ENCODE measurements at regions not wholly inside any gene's neighbourhood (a gene's known extent, or its start where the extent isn't known, plus 50 kb on each side); places are given as distances from the start of the nearest gene placed in this dataset.

- no peak overlapping the region for H3K4me2 ChIP-seq
- H4K20me1 ChIP-seq (ENCODE audit: insufficient read depth), result no peaks in the 10 kb centered on the region
- H3K27me3 ChIP-seq (ENCODE audit: insufficient read depth, low read depth), result no peaks in the 10 kb centered on the region
- BruUV-seq (replicated peaks), result no TSS peak
- no peaks in the 10 kb centered on the region for H3F3A ChIP-seq (ENCODE audit: insufficient read depth, low read depth)
- no peaks in the 10 kb centered on the region for H3K36me3 ChIP-seq (ENCODE audit: low read depth)
- no peaks in the 10 kb centered on the region for H3K9me2 ChIP-seq (ENCODE audit: insufficient read depth)
- intact Hi-C loops (cut with micrococcal nuclease; ENCODE audit: unreplicated experiment), result no loop called here
- DNase-seq, result no peak
- no peak overlapping the region for H2AFZ ChIP-seq
- POLR2A ChIA-PET (ENCODE audit: unreplicated experiment), result no interaction called here
- no peak overlapping the region for H3K4me3 ChIP-seq
- CTCF ChIA-PET, result interaction anchor here (0.7 kb wide), 1 partner anchor 259 kb away, joined by 5 read pairs; no protein-coding TSS in a partner anchor
- H3K27ac ChIP-seq, result no peak overlapping the region
- no peaks in the 10 kb centered on the region for H3K9me3 ChIP-seq (ENCODE audit: insufficient read depth, low read depth)
- H3K79me2 ChIP-seq (ENCODE audit: low read depth), result no peaks in the 10 kb centered on the region
- H3K4me1 ChIP-seq (replicated peaks; ENCODE audit: insufficient read depth), result peaks cover 11% of the 10 kb centered on the region
- no peak for TF ChIP-seq EZH2 (IDR thresholded peaks at IDR 0.05; ENCODE audit: low read depth)
- no peak for TF ChIP-seq CTCF (conservative IDR thresholded peaks at IDR 0.05)
Observed at GRCh38 chr6:134626086-134626485, 308.2 kb upstream of the SGK1 start.

DNA sequence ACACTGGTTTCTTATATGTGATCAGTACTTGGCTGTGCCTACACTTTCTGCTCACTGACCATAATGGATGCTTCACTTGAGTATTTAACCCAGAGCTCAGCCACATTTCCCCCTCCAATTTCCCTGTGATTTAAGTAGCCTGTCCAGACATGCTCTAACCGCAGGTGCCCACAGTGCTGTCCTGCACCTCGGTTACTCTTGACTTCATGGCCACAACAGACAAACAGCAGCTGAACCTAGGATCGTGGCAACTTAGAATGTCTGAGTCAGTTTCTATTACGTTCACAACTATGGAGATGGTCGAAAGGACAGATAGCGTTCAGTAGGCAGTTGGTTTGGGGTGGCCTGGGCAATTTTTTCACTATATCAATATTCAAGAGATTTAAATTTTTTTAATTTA lies 306.9 kb upstream of the SGK1 start:
- POLR2A ChIA-PET (ENCODE audit: unreplicated experiment), result no interaction called here
- Histone ChIP-seq H2AFZ (no peak overlapping the region), H3K36me3 (ENCODE audit: low read depth) (no peaks in the 10 kb centered on the region), H3K27ac (no peak overlapping the region), H3K9me3 (ENCODE audit: insufficient read depth, low read depth) (no peaks in the 10 kb centered on the region), H4K20me1 (ENCODE audit: insufficient read depth) (no peaks in the 10 kb centered on the region), H3K79me2 (ENCODE audit: low read depth) (no peaks in the 10 kb centered on the region), H3K4me1 (replicated peaks; ENCODE audit: insufficient read depth) (peaks cover 11% of the 10 kb centered on the region), H3F3A (ENCODE audit: insufficient read depth, low read depth) (no peaks in the 10 kb centered on the region), H3K4me3 (no peak overlapping the region), H3K9me2 (ENCODE audit: insufficient read depth) (no peaks in the 10 kb centered on the region), H3K4me2 (no peak overlapping the region), H3K27me3 (ENCODE audit: insufficient read depth, low read depth) (no peaks in the 10 kb centered on the region)
- BruUV-seq (replicated peaks), result no TSS peak
- CTCF ChIA-PET, result no interaction called here
- DNase-seq, result no peak
- TF ChIP-seq EZH2 (IDR thresholded peaks at IDR 0.05; ENCODE audit: low read depth), result no peak
- TF ChIP-seq CTCF (conservative IDR thresholded peaks at IDR 0.05), result no peak
- intact Hi-C loops (cut with micrococcal nuclease; ENCODE audit: unreplicated experiment), result no loop called here

DNA sequence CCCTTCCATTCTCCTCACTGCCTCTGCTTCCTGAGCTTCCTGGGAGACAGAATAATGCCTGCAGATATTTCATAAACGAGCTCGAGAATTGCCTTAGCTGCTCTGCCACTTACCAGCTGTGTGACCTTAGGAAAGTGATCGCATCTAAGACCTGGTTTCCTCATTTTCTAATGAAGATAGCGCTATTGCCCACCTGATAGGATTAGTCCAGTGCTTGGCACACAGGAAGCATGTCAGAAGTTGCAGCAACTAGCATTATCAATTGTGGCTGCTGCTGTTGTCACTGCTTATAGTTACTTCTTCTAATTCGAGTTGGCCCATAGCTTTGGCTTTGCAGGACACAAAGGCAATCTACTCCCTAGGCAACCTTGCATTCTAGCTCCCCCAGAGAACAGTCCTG lies 305.5 kb upstream of the SGK1 start:
- no peak for TF ChIP-seq CTCF (conservative IDR thresholded peaks at IDR 0.05)
- no peak for TF ChIP-seq EZH2 (IDR thresholded peaks at IDR 0.05; ENCODE audit: low read depth)
- Histone ChIP-seq H3F3A (ENCODE audit: insufficient read depth, low read depth) (no peaks in the 10 kb centered on the region), H3K27me3 (ENCODE audit: insufficient read depth, low read depth) (no peaks in the 10 kb centered on the region), H3K36me3 (ENCODE audit: low read depth) (no peaks in the 10 kb centered on the region), H3K4me3 (no peak overlapping the region), H3K27ac (no peak overlapping the region), H3K4me1 (replicated peaks; ENCODE audit: insufficient read depth) (peaks cover 11% of the 10 kb centered on the region), H2AFZ (no peak overlapping the region), H3K9me3 (ENCODE audit: insufficient read depth, low read depth) (no peaks in the 10 kb centered on the region), H3K4me2 (no peak overlapping the region), H4K20me1 (ENCODE audit: insufficient read depth) (no peaks in the 10 kb centered on the region), H3K79me2 (ENCODE audit: low read depth) (no peaks in the 10 kb centered on the region), H3K9me2 (ENCODE audit: insufficient read depth) (no peaks in the 10 kb centered on the region)
- DNase-seq, result no peak
- CTCF ChIA-PET, result no interaction called here
- no TSS peak for BruUV-seq (replicated peaks)
- intact Hi-C loops (cut with micrococcal nuclease; ENCODE audit: unreplicated experiment), result no loop called here
- POLR2A ChIA-PET (ENCODE audit: unreplicated experiment), result interaction anchor here (0.5 to 0.7 kb wide), 2 partner anchors 72 to 365 kb away, joined by 3 to 5 read pairs; no protein-coding TSS in a partner anchor
